GM18861 (cell line): ENCODE measurements at regions not wholly inside any gene's neighbourhood (a gene's known extent, or its start where the extent isn't known, plus 50 kb on each side); places are given as distances from the start of the nearest gene placed in this dataset.
"Not testable (repeated sequence)": the region's sequence is repeated elsewhere in the genome, so short reads cannot be mapped to it uniquely, and the experiment has no call there.

ENCODE experiments used
- ATAC-seq: cut with Tn5 transposase; IDR thresholded peaks from one replicate; pipeline ENCODE4 v1.9.1; 2021; ENCODE audit not compliant: unreplicated experiment

- not testable (repeated sequence) for ATAC-seq
These were observed 830.3 kb upstream of the ADGRB3 start for GRCh38 chr6:67804808-67805207.

GRCh38 chr6:67802771-67803170, 832.3 kb upstream of the ADGRB3 start:
- no peak for ATAC-seq

DNA sequence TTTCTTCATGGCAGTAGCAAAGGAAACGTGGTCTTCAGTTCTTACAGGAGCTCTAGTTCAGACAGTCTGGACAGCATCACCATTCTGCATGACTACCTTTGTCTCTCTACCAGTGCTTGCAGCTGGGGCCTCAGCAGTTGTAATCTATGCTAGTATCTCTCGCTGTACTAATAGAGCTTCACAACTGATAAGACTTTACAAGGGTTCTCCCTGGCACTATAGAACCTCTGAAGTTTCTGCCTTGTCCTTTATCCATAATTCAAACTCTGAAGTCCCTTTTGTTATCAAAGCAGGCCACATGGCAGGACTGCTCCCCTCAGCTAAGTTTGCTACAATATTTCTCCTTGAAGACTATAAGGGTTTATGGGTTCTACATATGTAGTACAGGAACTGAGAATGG, 842.1 kb upstream of the ADGRB3 start:
- ATAC-seq: no peak

DNA sequence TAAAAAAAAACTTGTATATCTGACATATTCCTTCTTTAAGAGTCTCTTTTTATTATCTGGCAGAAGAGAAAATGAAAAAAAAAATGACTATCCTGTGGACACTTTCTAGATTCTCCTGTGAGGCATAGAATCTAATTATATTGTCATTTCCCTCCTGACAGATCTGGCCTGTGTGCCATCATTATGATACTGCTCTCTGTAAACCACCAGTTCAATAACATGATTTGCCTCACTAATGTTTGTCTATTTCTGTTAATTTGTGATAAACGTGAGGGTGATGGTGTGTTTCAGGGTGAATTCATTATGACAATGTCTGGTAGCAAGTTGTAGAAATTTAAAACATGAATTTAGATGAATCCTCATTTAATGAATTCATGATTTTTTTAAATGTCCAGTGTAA, 844.5 kb upstream of the ADGRB3 start:
- ATAC-seq: no peak

GRCh38 chr6:67787119-67787518, 848.0 kb upstream of the ADGRB3 start:
- not testable (repeated sequence) for ATAC-seq

- no peak for ATAC-seq
These were observed 855.2 kb upstream of the ADGRB3 start for GRCh38 chr6:67779876-67780275.

DNA sequence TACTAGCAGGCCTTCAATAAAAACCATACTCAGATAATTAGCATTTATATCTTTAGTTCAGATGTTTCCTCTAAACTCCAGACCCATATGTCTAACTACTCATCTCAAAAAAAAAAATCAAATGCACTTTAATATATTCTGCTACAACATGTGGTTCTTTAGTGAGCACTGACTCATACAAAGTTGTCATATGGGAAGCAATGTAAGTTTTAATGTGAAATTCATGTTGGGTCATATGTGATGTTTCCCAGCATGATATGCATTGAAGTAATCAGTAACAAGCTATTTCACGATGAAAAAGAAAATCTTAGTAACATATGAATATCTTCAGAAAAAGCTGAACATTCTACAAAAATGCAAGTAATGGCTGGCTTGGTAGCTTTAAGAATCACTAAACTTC, 859.7 kb upstream of the ADGRB3 start:
- ATAC-seq: no peak

DNA sequence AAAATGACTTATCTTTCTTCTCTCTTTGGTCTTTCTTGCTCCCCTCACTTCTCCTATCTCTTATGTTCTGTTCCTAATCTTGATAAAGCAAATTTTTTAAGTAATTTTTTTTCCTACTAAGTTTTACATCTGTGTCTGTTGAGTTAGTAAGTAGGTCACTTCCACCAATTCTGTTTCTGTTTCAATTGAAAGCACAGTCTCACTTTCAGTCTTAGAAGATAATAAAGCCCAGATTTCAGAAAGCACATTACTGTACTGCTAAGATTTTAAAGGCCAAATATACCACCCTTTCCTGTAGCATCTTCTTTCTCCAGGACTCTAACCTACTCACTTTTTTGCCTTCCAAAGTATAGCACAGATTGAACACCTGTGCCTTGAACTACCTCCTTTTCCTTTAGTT, 866.1 kb upstream of the ADGRB3 start:
- ATAC-seq: no peak

DNA sequence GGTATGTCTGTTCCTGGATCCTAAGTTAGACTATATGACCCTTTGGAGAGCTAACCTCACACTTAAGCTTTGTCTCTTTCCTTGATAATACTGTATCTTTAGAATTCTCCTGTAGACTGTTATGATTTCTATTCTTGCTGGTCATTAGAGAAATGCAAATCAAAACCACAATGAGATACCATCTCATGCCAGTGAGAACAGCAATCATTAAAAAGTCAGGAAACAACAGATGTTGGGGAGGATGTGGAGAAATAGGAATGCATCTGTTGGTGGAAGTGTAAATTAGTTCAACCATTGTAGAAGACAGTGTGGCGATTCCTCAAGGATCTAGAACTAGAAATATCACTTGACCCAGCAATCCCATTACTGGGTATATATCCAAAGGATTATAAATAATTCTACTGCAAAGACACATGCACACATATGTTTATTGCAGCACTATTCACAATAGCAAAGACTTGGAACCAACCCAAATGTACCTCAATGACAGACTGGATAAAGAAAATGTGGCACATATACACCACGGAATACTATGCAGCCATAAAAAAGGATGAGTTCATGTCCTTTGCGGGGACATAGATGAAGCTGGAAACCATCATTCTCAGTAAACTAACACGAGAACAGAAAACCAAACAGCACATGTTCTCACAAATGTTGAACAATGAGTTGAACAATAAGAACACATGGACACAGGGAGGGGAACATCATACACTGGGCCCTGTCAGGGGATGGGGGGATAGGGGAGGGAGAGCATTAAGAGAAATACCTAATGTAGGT, 867.8 kb upstream of the ADGRB3 start:
- ATAC-seq: not testable (repeated sequence)

GRCh38 chr6:67766057-67766456, 869.0 kb upstream of the ADGRB3 start:
- no peak for ATAC-seq

DNA sequence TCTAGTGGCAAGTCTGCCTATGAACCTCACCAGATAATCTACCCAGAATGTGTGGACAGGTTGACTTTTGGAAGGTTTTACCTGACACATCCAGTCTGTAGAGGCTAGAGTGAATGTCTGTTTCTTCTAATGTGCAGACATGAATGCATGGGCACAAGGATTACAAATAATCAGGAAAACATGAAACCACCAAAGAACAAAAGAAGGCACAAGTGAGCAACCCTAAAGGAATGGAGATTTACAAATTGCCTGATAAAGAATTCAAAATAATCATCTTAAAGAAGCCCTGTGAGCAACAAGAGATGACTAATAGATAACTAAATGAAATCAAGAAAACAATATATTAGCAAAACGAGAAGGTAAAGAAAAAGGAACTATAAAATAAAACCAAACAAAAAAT, 876.1 kb upstream of the ADGRB3 start:
- ATAC-seq: no peak

- ATAC-seq: no peak
These were observed 877.5 kb upstream of the ADGRB3 start for GRCh38 chr6:67757465-67758033.

DNA sequence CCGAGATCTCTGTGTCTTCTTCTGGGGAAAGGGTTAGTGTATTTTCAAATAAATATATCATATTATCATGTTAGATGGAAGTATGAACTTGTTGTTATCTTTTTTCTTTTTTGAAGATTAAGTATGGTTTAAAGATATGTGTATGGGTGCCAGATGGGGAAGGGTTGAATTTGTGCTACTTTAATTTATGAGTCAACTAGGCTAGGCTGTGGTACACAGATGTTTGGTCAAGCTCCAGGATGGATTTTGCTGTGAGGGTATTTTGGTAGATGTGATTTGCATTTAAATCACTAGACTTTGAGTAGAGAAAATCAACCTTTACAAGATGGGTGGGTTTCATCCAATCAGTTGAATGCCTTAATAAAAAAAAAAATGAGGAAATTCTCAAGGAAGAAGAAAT, 886.6 kb upstream of the ADGRB3 start:
- ATAC-seq: no peak

DNA sequence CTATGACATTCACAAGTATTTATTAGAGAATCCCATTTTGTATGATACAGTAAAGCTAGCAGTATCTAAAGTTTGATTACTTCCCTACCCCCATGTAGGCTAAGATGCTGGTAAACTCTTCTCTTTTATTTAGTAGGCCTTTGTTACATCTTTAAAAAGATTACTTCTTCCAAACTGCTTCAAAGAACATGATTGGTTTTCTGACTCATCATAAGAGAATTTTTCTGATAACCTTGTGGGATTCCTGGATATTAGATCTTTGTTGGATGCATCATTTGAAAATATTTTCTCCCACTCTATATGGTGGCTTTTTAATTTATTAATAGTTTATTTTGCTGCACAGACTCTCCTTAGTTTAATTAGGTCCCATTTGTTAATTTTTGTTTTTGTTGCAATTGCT, 898.3 kb upstream of the ADGRB3 start:
- no peak for ATAC-seq

DNA sequence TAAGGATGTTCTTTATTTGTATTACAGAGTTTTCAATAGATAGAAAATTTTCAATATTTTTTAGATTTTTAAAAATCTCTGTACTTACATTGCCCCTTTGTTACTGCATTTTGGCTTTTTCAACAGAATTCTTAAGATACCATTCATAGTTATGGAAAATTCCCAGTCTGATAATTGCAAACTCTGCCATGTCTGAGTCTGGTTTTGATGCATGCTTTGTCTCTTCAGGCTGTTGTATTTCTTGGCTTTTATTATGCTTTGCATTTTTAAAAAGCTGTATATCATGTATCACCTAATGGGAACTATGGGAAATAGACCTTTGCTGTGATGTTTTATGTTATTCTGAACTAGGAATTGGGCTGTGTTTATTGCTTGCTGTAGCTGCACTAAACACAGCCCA, 898.9 kb upstream of the ADGRB3 start:
- ATAC-seq: no peak

- ATAC-seq: no peak
These were observed 899.5 kb upstream of the ADGRB3 start for GRCh38 chr6:67735623-67736022.

DNA sequence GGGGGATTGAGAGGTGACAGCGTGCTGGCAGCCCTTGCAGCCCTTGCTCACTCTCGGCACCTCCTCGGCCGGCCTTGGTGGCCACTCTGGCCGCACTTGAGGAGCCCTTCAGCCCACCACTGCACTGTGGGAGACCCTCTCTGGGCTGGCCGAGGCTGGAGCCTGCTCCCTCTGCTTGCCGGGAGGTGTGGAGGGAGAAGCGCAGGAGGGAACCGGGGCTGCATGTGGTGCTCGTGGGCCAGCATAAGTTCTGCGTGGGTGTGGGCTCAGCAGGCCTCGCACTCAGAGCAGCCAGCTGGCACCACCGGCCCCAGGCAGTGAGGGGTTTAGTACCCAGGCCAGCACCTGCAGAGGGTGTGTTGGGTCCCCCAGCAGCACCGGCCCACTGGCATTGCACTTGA, 912.2 kb upstream of the ADGRB3 start:
- ATAC-seq: no peak

DNA sequence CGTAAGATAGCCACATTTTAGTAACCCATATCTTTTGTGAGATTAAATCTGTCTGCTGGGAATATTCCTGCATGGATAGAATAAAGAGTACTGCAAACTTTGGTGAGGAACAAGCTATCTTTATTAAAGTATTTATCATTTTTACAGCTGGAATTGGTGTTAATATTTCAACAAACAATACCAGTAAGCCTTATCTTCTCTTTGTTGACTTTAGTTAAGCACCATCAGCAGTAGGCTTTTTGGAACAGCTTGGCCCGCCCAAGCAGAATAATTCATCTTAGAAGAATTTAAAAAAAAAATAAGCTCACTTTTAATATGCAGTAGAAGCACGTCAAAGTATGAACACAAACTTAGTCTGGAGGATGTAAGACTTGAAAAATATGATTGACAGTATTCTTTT, 917.8 kb upstream of the ADGRB3 start:
- ATAC-seq: no peak

GRCh38 chr6:67706388-67706787, 928.7 kb upstream of the ADGRB3 start:
- ATAC-seq: no peak

DNA sequence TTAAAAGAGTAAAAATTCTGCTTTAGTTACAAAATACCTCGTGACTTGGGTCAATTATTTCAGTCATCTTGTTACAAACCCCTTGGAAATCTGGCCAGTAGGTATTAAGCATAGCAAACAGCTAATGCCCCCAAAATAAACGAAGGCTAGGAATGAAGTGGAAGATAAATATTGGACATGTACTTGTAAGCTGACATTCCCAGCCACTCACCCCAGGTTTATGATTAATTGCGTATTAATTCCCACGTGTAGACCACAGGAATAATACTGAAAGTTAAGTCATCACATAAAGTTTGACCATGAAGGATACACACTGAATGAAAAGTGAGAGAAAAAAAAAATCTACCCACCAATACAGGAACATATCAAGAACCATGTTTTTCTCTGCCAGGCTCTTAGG, 936.5 kb upstream of the ADGRB3 start:
- ATAC-seq: no peak

DNA sequence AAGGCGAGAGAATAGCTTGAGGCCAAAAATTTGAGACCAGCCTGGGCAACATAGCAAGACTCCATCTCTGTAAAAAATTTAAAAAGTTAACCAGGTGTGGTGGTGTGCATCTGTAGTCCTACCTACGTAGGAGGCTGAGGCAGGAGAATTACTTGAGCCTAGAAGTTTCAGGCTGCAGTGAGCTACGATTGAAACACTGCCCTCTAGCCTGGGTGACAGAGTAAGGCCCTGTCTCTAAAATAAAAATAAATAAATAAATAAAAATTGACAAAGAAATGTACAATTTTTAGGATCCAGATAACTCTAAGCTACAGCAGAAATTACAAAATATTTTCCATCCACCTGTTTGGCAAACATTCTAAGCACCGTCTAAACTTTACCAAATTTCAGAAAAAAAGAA, 941.0 kb upstream of the ADGRB3 start:
- ATAC-seq: no peak

GRCh38 chr6:67689329-67689728, 945.8 kb upstream of the ADGRB3 start:
- ATAC-seq: no peak

DNA sequence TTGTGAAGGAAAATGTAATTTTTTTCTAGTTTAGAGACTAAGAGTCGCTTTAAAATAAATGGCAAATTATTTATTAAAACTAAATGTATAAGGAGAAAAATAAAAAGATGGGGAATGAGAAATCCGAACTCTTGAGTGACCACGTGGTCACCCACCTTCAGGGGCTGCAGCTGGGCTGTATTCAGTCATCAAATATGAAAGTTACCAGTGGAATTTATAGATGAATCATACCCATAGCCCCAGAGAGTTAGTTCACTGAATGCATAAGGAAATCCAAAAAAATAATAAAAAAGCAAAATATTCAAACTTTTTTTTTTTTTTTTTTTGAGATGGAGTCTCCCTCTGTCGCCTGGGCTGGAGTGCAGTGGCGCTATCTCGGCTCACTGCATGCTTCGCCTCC, 947.7 kb upstream of the ADGRB3 start:
- no peak for ATAC-seq
